ENCODE measurements at regions not wholly inside any gene's neighbourhood (a gene's known extent, or its start where the extent isn't known, plus 50 kb on each side); places are given as distances from the start of the nearest gene placed in this dataset.

GRCh38 chr1:99139876-99140275 lies 124.4 kb upstream of the PLPPR4 start:
- Histone ChIP-seq H2AK5ac (ENCODE audit: insufficient read length, low read length) (no peak overlapping the region), H3K9ac (ENCODE audit: extremely low read depth, insufficient read length, low read length) (no peak overlapping the region), H3K9me3 (ENCODE audit: control insufficient read depth, low read depth, low read length) (peaks cover 16% of the 10 kb centered on the region), H3T11ph (ENCODE audit: low read length) (no peak overlapping the region), H3K23me2 (ENCODE audit: insufficient read length, low read depth, low read length, poor library complexity, severe bottlenecking) (no peaks in the 10 kb centered on the region), H2BK20ac (ENCODE audit: low read depth, low read length, poor library complexity, severe bottlenecking) (no peak overlapping the region), H4K91ac (ENCODE audit: insufficient read length, low read depth, low read length) (no peak overlapping the region), H2BK120ac (ENCODE audit: low read depth, low read length, poor library complexity, severe bottlenecking) (no peak overlapping the region), H3K56ac (ENCODE audit: insufficient read length, low read depth, low read length) (no peak overlapping the region), H2BK15ac (ENCODE audit: low read depth, low read length) (no peak overlapping the region), H2BK12ac (ENCODE audit: insufficient read length, low read depth, low read length) (no peak overlapping the region), H3K23ac (ENCODE audit: insufficient read length, low read depth, low read length) (no peak overlapping the region), H3K27me3 (ENCODE audit: insufficient read depth, low read length) (no peaks in the 10 kb centered on the region), H4K8ac (replicated peaks; ENCODE audit: insufficient read length, low read depth, low read length) (no peak overlapping the region), H3K4me1 (ENCODE audit: insufficient read depth, low read length) (peaks cover 2% of the 10 kb centered on the region; the same call in 1 of the 2 replicates), H2AFZ (ENCODE audit: low read length) (no peak overlapping the region), H2BK5ac (ENCODE audit: insufficient read length, low read length) (no peak overlapping the region), H3K79me2 (ENCODE audit: insufficient read depth, low read length) (no peaks in the 10 kb centered on the region), H3K4ac (ENCODE audit: low read depth, low read length) (no peak overlapping the region), H3K14ac (ENCODE audit: insufficient read depth, low read length) (no peak overlapping the region), H3K27ac (ENCODE audit: insufficient read length, low read depth, low read length) (no peak overlapping the region), H3K18ac (ENCODE audit: insufficient read length, low read depth, low read length) (no peak overlapping the region), H3K79me1 (ENCODE audit: insufficient read depth, low read depth, low read length, poor library complexity, severe bottlenecking) (no peaks in the 10 kb centered on the region), H4K20me1 (ENCODE audit: control insufficient read depth, insufficient read depth, insufficient read length) (no peaks in the 10 kb centered on the region), H4K5ac (ENCODE audit: insufficient read length, low read depth, low read length) (no peak overlapping the region), H3K4me2 (ENCODE audit: insufficient read depth, insufficient read length, low read length) (no peak overlapping the region)
- Mint-ChIP-seq H3K27me3 (ENCODE audit: low read depth) (no peaks in the 10 kb centered on the region; the same call in 1 of the 2 replicates), H3K9me3 (peaks cover 16 to 27% of the 10 kb centered on the region in 2 experiments; a peak in 4 of 5 replicates), H3K36me3 (ENCODE audit: insufficient read depth in 1 of 3, low read depth in 3 of 3) (peaks cover 16 to 27% (median 17%) of the 10 kb centered on the region in 3 experiments), H3K4me1 (peaks cover 9 to 25% of the 10 kb centered on the region in 2 experiments), H3K27ac (no peak overlapping the region), H3K4me3 (no peak overlapping the region)
- WGBS (ENCODE audit: extremely low coverage, insufficient read length, low lambda C conversion rate): no CpG with 5 or more reads among the region's 11 CpGs
- TF ChIP-seq CTCF (conservative IDR thresholded peaks at IDR 0.05): no peak
- DNase-seq: no peak

Measured in H9 (cell line).